Activated T-helper 17 cell treated with anti-CD3 and anti-CD28 coated beads, Interleukin-2, amount 50 U/mL, for 72 hours (primary cell): ENCODE measurements at regions not wholly inside any gene's neighbourhood (a gene's known extent, or its start where the extent isn't known, plus 50 kb on each side); places are given as distances from the start of the nearest gene placed in this dataset.
"Not testable (repeated sequence)": the region's sequence is repeated elsewhere in the genome, so short reads cannot be mapped to it uniquely, and the experiment has no call there.

Source experiments
- ATAC-seq: fragments of 150-1000 bp; cut with Tn5 transposase; replicated peaks from 2 replicates; pipeline ENCODE4 v1.10.0; 2021; ENCODE audit warnings: mild to moderate bottlenecking, moderate library complexity
- H3K27ac Mint-ChIP-seq: one replicate; pipeline ENCODE4 v1.8.0; 2022; ENCODE audit warnings: mixed read lengths
- H3K27me3 Mint-ChIP-seq: one replicate; pipeline ENCODE4 v1.8.0; 2022; ENCODE audit warnings: mixed read lengths
- H3K36me3 Mint-ChIP-seq: one replicate; pipeline ENCODE4 v1.8.0; 2022; ENCODE audit warnings: low read depth, mild to moderate bottlenecking, mixed read lengths
- H3K4me1 Mint-ChIP-seq: one replicate; pipeline ENCODE4 v1.8.0; 2022; ENCODE audit warnings: mixed read lengths
- H3K4me3 Mint-ChIP-seq: one replicate; pipeline ENCODE4 v1.8.0; 2022; ENCODE audit warnings: mild to moderate bottlenecking, mixed read lengths
- H3K9me3 Mint-ChIP-seq: one replicate; pipeline ENCODE4 v1.8.0; 2022; ENCODE audit warnings: mixed read lengths

DNA sequence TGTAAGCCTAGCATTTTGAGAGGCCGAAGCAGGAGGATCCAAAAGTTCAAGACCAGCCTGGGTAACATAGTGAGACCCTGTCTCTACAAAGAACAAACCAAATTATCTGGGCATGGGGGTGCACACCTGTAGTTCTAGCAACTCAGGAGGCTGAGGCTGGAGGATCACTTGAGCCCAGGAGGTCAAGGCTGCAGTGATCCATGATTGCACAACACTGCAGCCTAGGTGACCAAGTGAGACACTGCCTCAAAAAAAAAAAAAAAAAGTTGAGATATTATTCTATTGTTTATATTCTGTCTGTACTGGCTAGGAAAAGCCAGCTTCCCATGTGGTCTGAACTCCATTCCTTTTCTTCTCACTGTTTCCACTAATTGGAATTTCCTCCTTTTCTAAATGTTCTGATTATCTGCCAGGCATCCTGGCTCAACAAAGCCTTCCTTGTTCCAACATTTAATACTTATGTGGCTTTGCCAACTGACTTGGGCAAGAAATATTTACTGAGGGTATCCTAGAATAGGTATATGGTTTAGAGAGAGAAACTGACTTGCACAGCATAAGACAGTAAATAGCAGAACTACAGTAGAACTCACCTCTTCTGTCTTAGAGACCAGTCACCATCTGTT is 175.2 kb upstream of the ADAMTS3 start:
- Mint-ChIP-seq H3K36me3 (no peaks in the 10 kb centered on the region), H3K4me3 (no peak overlapping the region), H3K27me3 (no peaks in the 10 kb centered on the region), H3K27ac (no peak overlapping the region), H3K4me1 (no peaks in the 10 kb centered on the region), H3K9me3 (no peaks in the 10 kb centered on the region)
- ATAC-seq: no peak

DNA sequence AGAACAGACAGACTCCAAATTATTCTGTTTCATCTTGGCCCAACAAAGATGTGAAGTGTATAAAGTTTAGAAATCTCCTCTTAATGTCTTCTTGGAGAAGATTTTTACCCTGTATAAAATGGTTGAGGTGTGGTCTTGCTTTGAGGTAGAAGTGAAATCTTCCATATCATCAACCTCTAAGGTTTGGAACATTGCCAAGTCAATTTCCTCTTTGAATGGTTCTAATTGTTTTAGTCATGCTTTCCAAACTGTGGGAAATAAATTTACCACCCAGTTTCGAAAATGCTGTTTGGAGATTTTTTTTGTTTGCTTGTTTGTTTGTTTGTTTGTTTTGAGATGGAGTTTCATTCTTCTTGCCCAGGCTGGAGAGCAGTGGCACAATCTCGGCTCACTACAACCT is 174.1 kb upstream of the ADAMTS3 start:
- H3K36me3 Mint-ChIP-seq: no peaks in the 10 kb centered on the region
- H3K4me1 Mint-ChIP-seq: no peaks in the 10 kb centered on the region
- H3K9me3 Mint-ChIP-seq: no peaks in the 10 kb centered on the region
- no peak overlapping the region for H3K27ac Mint-ChIP-seq
- no peaks in the 10 kb centered on the region for H3K27me3 Mint-ChIP-seq
- H3K4me3 Mint-ChIP-seq: no peak overlapping the region
- ATAC-seq: no peak

DNA sequence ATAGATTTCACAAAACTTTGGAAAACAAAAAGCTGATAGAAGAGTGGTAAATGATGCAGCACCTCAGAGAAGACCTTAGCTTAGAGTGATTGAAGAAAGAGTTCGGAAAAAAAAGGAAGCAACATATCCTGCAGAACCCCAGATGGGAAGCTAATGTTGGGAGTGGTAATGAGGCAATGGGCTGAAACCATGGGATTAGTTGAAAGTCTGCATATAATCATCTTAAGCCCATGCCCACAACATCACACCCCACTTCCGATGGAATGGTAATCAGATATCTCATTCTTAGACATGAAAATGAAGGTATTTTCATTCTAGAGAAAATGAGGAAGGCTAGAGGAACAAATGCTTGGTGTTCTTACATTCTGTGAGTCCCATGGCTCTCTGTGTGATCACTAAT is 146.3 kb upstream of the ADAMTS3 start:
- ATAC-seq: no peak
- Mint-ChIP-seq H3K36me3 (no peaks in the 10 kb centered on the region), H3K9me3 (no peaks in the 10 kb centered on the region), H3K4me1 (no peaks in the 10 kb centered on the region), H3K27me3 (no peaks in the 10 kb centered on the region), H3K27ac (no peak overlapping the region), H3K4me3 (no peak overlapping the region)

DNA sequence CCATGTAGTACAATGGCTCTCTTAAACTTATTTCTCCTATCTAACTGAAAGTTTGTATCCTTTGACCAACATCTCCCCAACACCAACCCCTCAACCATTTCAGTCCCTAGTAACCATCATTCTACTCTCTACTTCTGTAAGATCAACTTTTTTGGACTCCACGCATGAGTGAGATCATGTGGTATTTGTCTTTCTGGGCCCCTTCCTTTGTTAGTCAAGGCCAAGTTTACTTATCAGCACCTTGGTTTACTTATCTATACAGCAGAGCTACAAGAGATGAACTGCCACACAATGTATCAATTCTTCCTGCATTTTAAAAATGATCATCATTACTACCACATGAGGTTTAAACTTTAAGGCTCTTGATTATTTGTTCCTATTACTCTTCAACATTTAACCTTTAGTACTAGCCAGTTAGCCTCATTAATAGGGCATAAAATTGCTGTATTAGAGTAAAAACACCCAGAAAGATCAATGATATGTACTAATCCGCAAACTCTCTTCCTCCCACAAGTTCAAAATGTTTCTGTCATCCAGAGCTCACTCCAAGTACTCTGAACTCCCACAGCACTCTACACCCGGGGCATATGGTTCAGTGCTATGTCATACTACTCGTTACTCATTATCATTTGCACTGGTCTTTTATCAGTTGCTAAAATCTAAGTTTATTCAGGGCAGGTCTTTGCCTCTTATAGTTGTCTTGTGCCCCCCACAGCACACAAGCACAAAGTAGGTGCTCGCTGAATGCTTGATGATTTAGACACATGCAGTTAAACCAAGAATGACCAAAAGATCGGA is 145.7 kb upstream of the ADAMTS3 start:
- H3K36me3 Mint-ChIP-seq: no peaks in the 10 kb centered on the region
- H3K27ac Mint-ChIP-seq: no peak overlapping the region
- no peaks in the 10 kb centered on the region for H3K9me3 Mint-ChIP-seq
- no peak overlapping the region for H3K4me3 Mint-ChIP-seq
- no peaks in the 10 kb centered on the region for H3K4me1 Mint-ChIP-seq
- no peak for ATAC-seq
- no peaks in the 10 kb centered on the region for H3K27me3 Mint-ChIP-seq

DNA sequence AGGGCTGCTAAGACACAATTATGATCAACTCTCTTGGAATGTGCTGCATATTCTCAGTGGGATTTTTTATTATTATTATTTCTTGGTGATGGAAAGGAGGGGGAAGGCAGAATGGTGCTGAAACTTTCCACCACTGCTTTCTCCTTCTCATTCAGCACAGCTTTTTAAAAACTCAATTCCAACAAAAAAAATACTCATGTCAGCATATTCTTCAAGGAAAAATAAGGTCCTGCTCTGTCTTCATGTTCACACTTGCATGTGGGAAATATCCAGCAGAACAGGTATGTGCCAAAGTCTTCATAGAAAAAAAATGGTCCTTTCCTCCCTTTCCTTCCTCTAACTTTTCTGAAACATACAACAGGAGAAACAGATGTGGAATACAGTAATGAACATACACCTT is 144.0 kb upstream of the ADAMTS3 start:
- no peak overlapping the region for H3K4me3 Mint-ChIP-seq
- H3K9me3 Mint-ChIP-seq: no peaks in the 10 kb centered on the region
- no peaks in the 10 kb centered on the region for H3K36me3 Mint-ChIP-seq
- no peaks in the 10 kb centered on the region for H3K27me3 Mint-ChIP-seq
- no peaks in the 10 kb centered on the region for H3K4me1 Mint-ChIP-seq
- H3K27ac Mint-ChIP-seq: no peak overlapping the region
- no peak for ATAC-seq

DNA sequence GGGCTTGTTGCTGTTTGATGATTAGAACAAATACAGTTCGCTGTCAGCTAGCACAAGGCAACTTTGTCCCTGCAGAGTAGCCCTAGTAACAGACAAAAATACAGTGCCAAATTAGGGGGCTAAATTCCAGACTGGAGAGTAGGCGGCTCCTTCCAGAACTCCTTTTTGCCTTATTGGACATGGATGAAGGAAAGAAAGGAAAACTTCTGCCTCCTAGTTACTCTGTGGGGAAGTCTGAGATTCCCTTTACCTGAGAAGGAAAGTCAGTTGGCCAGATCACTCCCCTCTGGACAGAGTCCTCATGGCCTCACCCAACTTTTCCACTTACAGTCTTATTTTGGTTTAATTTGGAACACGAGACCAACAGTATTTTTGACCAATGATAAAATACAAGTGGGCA is 140.5 kb upstream of the ADAMTS3 start:
- Mint-ChIP-seq H3K36me3 (no peaks in the 10 kb centered on the region), H3K27ac (no peak overlapping the region), H3K4me3 (no peak overlapping the region), H3K9me3 (no peaks in the 10 kb centered on the region), H3K4me1 (no peaks in the 10 kb centered on the region), H3K27me3 (peaks cover 2% of the 10 kb centered on the region)
- no peak for ATAC-seq

DNA sequence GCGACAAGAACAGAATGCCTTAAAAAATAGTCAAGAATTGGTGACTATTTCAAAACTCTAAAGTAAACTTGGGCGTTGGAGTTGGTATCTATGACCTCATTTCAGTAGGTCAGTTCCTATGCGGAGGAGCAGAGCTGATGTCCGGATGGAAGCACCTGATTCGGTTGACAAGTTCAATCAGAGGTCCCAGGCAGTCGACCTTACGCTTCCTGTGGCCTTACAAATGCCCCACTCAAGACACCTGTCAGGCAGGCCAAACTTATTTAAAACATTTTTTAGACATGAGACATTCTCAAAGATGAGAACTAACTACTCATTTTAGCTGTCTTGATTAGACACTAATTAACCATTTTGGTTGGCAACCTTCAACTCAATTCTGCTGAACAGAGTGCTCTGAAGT is 137.7 kb upstream of the ADAMTS3 start:
- no peaks in the 10 kb centered on the region for H3K9me3 Mint-ChIP-seq
- ATAC-seq: no peak
- no peaks in the 10 kb centered on the region for H3K36me3 Mint-ChIP-seq
- no peak overlapping the region for H3K27ac Mint-ChIP-seq
- peaks cover 6% of the 10 kb centered on the region for H3K27me3 Mint-ChIP-seq
- H3K4me1 Mint-ChIP-seq: no peaks in the 10 kb centered on the region
- no peak overlapping the region for H3K4me3 Mint-ChIP-seq

DNA sequence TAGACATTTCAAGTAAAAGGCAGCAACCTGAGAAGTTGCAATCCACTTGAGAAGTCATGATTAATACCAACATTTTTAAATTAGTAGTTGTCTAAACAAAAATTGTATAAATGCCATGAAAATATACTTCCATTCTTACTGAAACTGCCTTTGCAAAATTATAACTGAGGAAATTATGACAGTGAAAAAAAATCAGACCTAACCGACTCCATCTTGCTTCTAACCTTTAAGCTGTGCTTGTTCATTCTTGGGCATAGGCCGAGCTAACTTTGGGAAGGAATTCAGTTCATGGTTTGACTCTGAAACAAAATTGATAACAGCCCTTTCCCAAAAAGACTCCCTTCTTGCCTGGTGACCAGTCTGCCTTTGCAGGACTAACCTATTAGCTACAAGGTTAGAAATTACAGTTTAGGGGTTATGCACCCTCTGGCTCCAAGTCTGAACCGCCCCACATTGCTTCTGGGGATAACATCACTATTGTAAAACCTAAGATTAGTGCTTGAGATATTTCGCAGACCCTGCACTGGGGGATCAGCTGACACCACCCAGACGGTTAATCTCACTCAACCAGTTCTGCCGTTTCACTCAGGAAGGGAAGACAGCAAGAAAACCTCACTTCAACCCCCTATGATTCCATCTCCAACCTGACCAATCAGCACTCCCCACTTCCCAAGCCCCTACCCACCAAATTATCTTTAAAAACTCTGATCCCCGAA is 136.1 kb upstream of the ADAMTS3 start:
- not testable (repeated sequence) for H3K27me3 Mint-ChIP-seq, H3K27ac Mint-ChIP-seq, H3K9me3 Mint-ChIP-seq, ATAC-seq, H3K4me3 Mint-ChIP-seq, H3K36me3 Mint-ChIP-seq, H3K4me1 Mint-ChIP-seq

DNA sequence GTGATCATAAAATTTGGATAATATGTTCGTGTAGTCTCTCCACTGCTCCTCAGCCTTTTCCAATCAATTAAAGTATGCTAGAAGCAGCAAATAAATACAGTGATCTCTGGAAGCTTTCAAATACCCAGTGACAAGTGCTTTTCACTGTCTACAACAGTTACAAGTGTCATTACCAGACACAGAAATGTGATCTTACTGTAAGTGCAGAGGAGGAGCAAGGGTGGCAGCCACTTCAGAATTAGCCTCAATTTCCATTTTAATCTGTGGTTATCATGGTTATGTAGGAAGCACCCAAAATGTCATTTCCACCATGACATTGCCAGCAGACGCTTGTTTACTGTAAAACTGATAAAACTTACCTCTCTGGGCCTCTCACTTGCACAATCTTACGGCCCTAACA is 133.9 kb upstream of the ADAMTS3 start:
- peaks cover 6% of the 10 kb centered on the region for H3K27me3 Mint-ChIP-seq
- no peaks in the 10 kb centered on the region for H3K9me3 Mint-ChIP-seq
- no peak overlapping the region for H3K27ac Mint-ChIP-seq

DNA sequence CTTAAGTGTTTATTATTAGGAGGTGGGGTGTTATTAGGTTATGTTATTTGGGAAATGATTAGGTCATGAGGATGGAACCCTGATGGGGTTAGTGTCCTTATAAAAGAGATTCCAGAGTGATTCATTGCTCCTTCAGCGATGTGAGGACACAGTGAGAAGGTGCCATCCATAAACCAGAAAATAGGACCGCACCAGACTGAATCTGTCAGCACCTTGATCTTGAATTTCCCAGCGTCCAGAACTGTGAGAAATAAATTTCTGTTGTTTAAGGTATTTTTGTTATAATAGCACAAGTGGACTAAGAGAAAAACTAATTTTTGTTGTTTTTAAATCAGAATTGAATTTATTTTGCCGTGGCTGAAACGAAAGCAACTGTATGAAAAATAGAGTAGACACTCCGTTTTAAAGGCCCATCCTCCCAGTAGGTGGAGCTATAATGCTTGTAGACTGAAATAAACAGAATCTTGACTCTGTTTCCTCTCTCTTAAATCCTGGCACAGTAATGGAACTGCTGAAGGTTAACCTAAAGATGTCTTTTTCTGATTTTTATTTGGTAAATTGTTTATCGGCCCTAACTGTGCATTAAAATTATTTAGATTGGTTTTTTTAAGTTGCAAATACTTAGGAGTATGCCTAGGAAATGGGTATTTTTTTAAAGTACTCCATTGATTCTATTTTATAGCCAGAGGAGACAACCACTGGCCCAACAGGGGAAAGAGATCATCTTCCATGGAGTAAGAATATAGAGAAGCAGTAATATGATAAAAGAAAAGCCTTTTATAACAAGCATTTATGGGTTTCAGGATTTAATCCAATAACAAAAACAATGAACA is 133.2 kb upstream of the ADAMTS3 start:
- Mint-ChIP-seq H3K4me1 (no peaks in the 10 kb centered on the region), H3K9me3 (no peaks in the 10 kb centered on the region), H3K27me3 (peaks cover 6% of the 10 kb centered on the region), H3K4me3 (peak overlapping the region; percentile 58), H3K36me3 (no peaks in the 10 kb centered on the region), H3K27ac (peak overlapping the region; percentile 43)
- ATAC-seq: no peak

More for the DNA sequence above, 133.9 kb upstream of the ADAMTS3 start:
- no peaks in the 10 kb centered on the region for H3K4me1 Mint-ChIP-seq
- no peak for ATAC-seq
- no peak overlapping the region for H3K4me3 Mint-ChIP-seq
- no peaks in the 10 kb centered on the region for H3K36me3 Mint-ChIP-seq

DNA sequence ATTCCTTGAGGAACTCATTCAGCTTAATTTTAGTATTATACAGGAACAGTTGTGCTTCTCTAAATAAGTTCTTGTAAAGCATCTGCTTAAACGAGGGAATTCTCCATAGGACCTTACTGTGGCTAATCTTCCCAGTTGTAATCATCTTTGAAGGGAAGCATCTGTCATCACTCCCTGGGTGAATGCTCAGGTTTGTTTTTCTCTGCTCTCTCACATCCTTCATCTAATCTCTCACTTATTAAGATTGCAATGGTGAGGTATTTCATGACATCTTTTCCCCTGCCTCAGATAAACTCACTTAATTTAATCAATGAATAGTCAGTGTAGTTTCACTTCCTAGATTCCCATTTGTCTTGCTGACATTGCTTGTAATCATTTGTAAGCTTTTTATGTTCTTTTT is 121.8 kb upstream of the ADAMTS3 start:
- Mint-ChIP-seq H3K9me3 (no peaks in the 10 kb centered on the region), H3K4me1 (no peaks in the 10 kb centered on the region), H3K27ac (no peak overlapping the region), H3K36me3 (no peaks in the 10 kb centered on the region), H3K4me3 (no peak overlapping the region), H3K27me3 (peaks cover 4% of the 10 kb centered on the region)
- ATAC-seq: no peak

DNA sequence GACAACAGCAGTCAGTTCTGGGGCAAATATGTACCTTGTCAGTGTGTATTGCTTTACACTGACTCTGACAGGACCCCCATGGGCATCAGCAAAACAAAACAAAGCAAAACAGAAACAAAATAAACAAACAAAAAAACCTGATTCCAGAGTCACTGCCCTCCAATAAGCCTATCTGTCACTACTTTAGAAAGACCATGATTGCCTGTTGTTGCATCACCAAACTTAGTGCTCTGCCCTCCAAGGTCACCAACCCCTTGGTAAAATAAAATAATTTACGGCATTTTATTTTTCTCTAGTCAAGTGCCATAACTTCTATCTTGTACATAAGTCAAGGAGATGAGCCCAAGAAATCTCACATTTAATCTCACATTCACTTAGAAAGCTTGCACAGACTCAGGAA is 120.9 kb upstream of the ADAMTS3 start:
- Mint-ChIP-seq H3K4me3 (no peak overlapping the region), H3K36me3 (no peaks in the 10 kb centered on the region), H3K27me3 (no peaks in the 10 kb centered on the region), H3K27ac (no peak overlapping the region), H3K4me1 (no peaks in the 10 kb centered on the region), H3K9me3 (no peaks in the 10 kb centered on the region)
- ATAC-seq: no peak

DNA sequence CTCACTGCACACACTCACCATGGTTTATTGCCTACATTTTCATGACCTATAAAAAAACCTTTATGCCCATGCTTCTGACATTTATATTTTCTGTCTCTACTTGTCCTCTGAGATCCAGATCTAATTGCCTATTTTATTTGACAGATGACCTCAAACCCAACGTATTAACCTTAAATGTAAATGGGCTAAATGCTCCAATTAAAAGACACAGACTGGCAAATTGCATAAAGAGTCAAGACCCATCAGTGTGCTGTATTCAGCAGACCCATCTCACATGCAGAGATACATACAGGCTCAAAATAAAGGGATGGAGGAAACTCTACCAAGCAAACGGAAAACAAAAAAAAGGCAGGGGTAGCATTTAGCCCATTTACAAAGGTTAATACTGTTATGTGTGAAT is 117.4 kb upstream of the ADAMTS3 start:
- H3K27ac Mint-ChIP-seq, H3K9me3 Mint-ChIP-seq, H3K4me1 Mint-ChIP-seq, H3K4me3 Mint-ChIP-seq, H3K27me3 Mint-ChIP-seq, ATAC-seq, H3K36me3 Mint-ChIP-seq: not testable (repeated sequence)

DNA sequence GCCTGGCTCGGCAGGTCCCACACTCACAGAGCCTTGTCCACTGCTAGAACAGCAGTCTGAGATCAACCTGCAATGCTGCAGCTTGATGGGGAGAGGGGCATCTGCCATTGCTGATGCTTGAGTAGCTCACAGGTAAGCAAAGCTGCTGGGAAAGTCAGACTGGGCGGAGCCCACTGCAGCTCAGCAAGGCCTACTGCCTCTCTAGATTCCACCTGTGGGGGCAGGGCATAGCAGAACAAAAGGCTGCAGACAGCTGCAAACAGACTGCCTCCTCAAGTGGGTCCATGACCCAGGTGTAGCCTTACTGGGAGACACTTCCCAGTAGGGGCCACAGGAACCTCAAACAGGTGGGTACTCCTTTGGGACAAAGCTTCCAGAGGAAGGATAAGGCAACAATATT is 110.6 kb upstream of the ADAMTS3 start:
- Mint-ChIP-seq H3K27ac (no peak overlapping the region), H3K4me3 (no peak overlapping the region), H3K36me3 (no peaks in the 10 kb centered on the region), H3K9me3 (no peaks in the 10 kb centered on the region), H3K27me3 (no peaks in the 10 kb centered on the region), H3K4me1 (no peaks in the 10 kb centered on the region)
- no peak for ATAC-seq
